ENCODE measurements at regions not wholly inside any gene's neighbourhood (a gene's known extent, or its start where the extent isn't known, plus 50 kb on each side); places are given as distances from the start of the nearest gene placed in this dataset.

DNA sequence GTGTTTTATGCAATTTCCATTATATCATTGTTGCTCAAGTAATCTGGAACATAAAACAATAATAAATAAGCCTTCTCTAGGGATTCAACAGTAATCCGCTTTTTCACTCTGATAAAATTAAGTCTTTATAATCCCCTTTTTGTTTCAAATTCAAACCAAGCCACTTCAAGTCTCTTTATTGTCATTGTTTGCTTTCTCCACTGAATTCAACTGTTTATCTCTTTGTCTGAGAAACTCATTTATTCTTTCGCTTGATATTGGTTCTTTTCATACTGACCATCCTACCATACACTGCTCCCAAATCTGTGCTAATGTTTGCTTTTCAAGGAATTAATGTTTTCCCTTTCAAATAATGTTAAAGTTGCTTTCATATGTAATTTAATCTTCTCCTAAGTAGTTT is 550.4 kb upstream of the PCDH15 start:
- CTCF ChIA-PET (ENCODE audit: partially characterized antibody): no interaction called here
- Mint-ChIP-seq H3K9me3 (peaks cover 2 to 18% (median 7%) of the 10 kb centered on the region in 8 donors), H3K27ac (no peak overlapping the region), H3K27me3 (no peaks in the 10 kb centered on the region), H3K36me3 (no peaks in the 10 kb centered on the region), H3K4me3 (no peak overlapping the region), H3K4me1 (no peaks in the 10 kb centered on the region)
- POLR2A ChIA-PET (ENCODE audit: partially characterized antibody): no interaction called here
- no peaks in the 10 kb centered on the region for H3K9me3 ChIP-seq (ENCODE audit: control insufficient read depth in 1 of 2, low read length in 2 of 2)
- H3K36me3 ChIP-seq (ENCODE audit: insufficient read depth, low read length): no peaks in the 10 kb centered on the region
- H3K27ac ChIP-seq (ENCODE audit: low read depth, low read length): no peak overlapping the region
- no peaks in the 10 kb centered on the region for H3K27me3 ChIP-seq (ENCODE audit: insufficient read depth, low read length)
- H3K4me1 ChIP-seq (ENCODE audit: insufficient read depth, low read length): no peaks in the 10 kb centered on the region
- H3K4me3 ChIP-seq (ENCODE audit: low read length in 2 of 2): no peak overlapping the region
- DNase-seq: no peak
- intact Hi-C loops (cut with micrococcal nuclease): no loop called here

DNA sequence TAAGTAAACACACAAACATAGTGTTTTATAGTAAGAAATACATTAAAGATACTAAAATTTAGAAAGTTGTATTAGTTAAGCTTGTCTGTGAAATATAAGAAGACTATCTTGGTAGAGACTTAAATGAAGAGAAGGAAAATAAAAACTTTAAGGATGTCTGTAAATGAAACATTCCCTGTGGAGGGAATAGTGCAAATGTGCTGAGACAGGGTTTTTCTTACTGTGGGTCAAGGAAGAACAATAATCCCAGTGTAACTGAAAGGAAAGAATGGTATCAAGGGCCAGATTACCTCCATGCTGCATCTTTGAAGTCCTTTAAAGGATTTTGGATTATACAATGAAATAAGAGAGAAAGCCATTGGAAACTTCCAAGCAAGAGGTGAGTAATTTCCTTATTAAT is 547.5 kb upstream of the PCDH15 start:
- POLR2A ChIA-PET (ENCODE audit: partially characterized antibody): no interaction called here

DNA sequence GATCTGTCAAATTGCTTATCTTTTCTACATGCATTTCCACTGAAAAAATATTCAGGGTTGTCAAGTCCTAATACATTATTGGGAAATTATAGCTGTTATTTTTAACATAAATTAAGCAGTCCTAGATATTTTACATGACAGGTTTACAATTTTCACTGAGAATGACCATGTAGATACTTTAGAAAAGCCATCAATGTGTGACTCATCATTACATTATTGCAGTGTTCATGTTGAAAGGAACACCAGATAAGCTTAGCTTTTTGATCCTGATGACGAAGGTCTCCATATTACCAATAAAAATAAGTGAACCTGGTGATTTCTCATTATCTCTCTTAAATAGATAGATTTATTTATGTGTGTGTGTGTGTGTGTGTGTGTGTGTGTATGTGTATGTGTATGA is 529.5 kb upstream of the PCDH15 start:
- no peaks in the 10 kb centered on the region for H3K27me3 Mint-ChIP-seq
- no peak overlapping the region for H3K4me3 ChIP-seq (ENCODE audit: low read length in 2 of 2)
- no peak overlapping the region for H3K27ac Mint-ChIP-seq
- H3K9me3 ChIP-seq (ENCODE audit: control insufficient read depth in 1 of 2, low read length in 2 of 2): no peaks in the 10 kb centered on the region
- H3K36me3 Mint-ChIP-seq: no peaks in the 10 kb centered on the region
- H3K9me3 Mint-ChIP-seq: peaks cover 0 to 15% (median 7%) of the 10 kb centered on the region in 8 donors
- no peaks in the 10 kb centered on the region for H3K4me1 ChIP-seq (ENCODE audit: insufficient read depth, low read length)
- no peak overlapping the region for H3K27ac ChIP-seq (ENCODE audit: low read depth, low read length)
- intact Hi-C loops (cut with micrococcal nuclease): no loop called here
- H3K36me3 ChIP-seq (ENCODE audit: insufficient read depth, low read length): no peaks in the 10 kb centered on the region
- no peaks in the 10 kb centered on the region for H3K27me3 ChIP-seq (ENCODE audit: insufficient read depth, low read length)
- CTCF ChIA-PET (ENCODE audit: partially characterized antibody): no interaction called here
- H3K4me1 Mint-ChIP-seq: no peaks in the 10 kb centered on the region
- H3K4me3 Mint-ChIP-seq: no peak overlapping the region
- no peak for DNase-seq
- POLR2A ChIA-PET (ENCODE audit: partially characterized antibody): interaction anchor here (0.6 kb wide), 1 partner anchor 230 kb away, joined by 3 read pairs; no protein-coding TSS in a partner anchor

More for the DNA sequence above, 547.5 kb upstream of the PCDH15 start:
- no peak for DNase-seq
- Histone ChIP-seq H3K4me3 (ENCODE audit: low read length in 2 of 2) (no peak overlapping the region), H3K36me3 (ENCODE audit: insufficient read depth, low read length) (no peaks in the 10 kb centered on the region), H3K27ac (ENCODE audit: low read depth, low read length) (no peak overlapping the region), H3K4me1 (ENCODE audit: insufficient read depth, low read length) (no peaks in the 10 kb centered on the region), H3K27me3 (ENCODE audit: insufficient read depth, low read length) (no peaks in the 10 kb centered on the region), H3K9me3 (ENCODE audit: control insufficient read depth in 1 of 2, low read length in 2 of 2) (no peaks in the 10 kb centered on the region)
- no peak overlapping the region for H3K4me3 Mint-ChIP-seq
- H3K27me3 Mint-ChIP-seq: no peaks in the 10 kb centered on the region
- H3K27ac Mint-ChIP-seq: no peak overlapping the region
- H3K4me1 Mint-ChIP-seq: no peaks in the 10 kb centered on the region
- CTCF ChIA-PET (ENCODE audit: partially characterized antibody): no interaction called here
- H3K9me3 Mint-ChIP-seq: peaks cover 0 to 15% (median 4%) of the 10 kb centered on the region in 8 donors
- H3K36me3 Mint-ChIP-seq: no peaks in the 10 kb centered on the region
- intact Hi-C loops (cut with micrococcal nuclease): no loop called here

DNA sequence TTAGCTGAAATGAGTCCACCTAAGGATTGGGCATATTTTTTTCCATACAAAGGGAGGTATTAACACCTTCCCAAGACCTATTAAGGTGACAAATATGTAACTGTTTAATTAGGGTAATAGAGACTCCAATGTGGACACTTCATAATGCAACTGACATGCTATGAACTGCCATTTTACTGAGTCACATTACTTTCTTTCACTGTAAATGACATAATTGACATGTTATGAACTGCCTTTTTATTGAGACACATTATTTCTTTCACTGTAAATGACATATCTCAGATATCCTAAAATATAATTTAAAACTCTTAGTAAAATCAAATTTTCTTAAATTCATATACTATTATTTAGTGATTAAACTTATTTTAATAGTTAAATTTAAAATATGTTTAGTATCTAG is 528.8 kb upstream of the PCDH15 start:
- Mint-ChIP-seq H3K36me3 (no peaks in the 10 kb centered on the region), H3K9me3 (peaks cover 0 to 11% (median 3%) of the 10 kb centered on the region in 8 donors), H3K4me1 (no peaks in the 10 kb centered on the region), H3K4me3 (no peak overlapping the region), H3K27ac (no peak overlapping the region), H3K27me3 (no peaks in the 10 kb centered on the region)
- intact Hi-C loops (cut with micrococcal nuclease): no loop called here
- ChIA-PET POLR2A (ENCODE audit: partially characterized antibody) (no interaction called here), CTCF (ENCODE audit: partially characterized antibody) (no interaction called here)
- Histone ChIP-seq H3K27ac (ENCODE audit: low read depth, low read length) (no peak overlapping the region), H3K4me1 (ENCODE audit: insufficient read depth, low read length) (no peaks in the 10 kb centered on the region), H3K27me3 (ENCODE audit: insufficient read depth, low read length) (no peaks in the 10 kb centered on the region), H3K9me3 (ENCODE audit: control insufficient read depth in 1 of 2, low read length in 2 of 2) (no peaks in the 10 kb centered on the region), H3K4me3 (ENCODE audit: low read length in 2 of 2) (no peak overlapping the region), H3K36me3 (ENCODE audit: insufficient read depth, low read length) (no peaks in the 10 kb centered on the region)
- DNase-seq: no peak

DNA sequence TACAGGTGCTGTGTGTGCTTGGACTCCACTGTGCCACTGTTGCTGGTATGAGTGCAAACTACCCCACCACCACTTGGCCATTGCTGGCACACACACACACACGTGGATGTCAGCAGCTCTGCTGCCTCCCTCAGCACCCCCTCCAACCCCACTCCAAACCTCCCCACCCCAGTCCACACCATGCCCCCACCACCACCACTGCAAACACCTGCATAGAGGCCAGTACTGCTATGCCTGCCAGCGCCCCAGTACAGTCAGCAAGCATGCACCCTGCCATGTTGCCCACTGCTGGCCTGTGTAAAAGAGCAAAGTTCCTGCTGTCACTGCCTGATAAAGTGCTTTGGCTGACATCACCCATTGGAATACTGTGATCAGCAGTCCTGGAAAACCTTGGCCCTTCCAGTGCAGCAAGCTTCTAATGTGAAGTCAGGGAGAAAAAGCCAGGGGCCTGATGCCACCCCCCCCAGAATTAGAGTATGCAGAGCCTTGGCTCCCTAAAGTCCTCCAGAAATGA is 519.2 kb upstream of the PCDH15 start:
- intact Hi-C loops (cut with micrococcal nuclease): no loop called here
- Histone ChIP-seq H3K9me3 (ENCODE audit: control insufficient read depth in 1 of 2, low read length in 2 of 2) (no peaks in the 10 kb centered on the region), H3K4me3 (ENCODE audit: low read length in 2 of 2) (no peak overlapping the region), H3K27ac (ENCODE audit: low read depth, low read length) (no peak overlapping the region), H3K4me1 (ENCODE audit: insufficient read depth, low read length) (no peaks in the 10 kb centered on the region), H3K36me3 (ENCODE audit: insufficient read depth, low read length) (no peaks in the 10 kb centered on the region), H3K27me3 (ENCODE audit: insufficient read depth, low read length) (no peaks in the 10 kb centered on the region)
- Mint-ChIP-seq H3K36me3 (no peaks in the 10 kb centered on the region), H3K4me1 (no peaks in the 10 kb centered on the region), H3K27ac (no peak overlapping the region), H3K27me3 (no peaks in the 10 kb centered on the region), H3K4me3 (no peak overlapping the region), H3K9me3 (peaks cover 5 to 37% (median 21%) of the 10 kb centered on the region in 8 donors)
- peak in 1 of 5 donors; percentile 26 for DNase-seq
- ChIA-PET POLR2A (ENCODE audit: partially characterized antibody) (no interaction called here), CTCF (ENCODE audit: partially characterized antibody) (no interaction called here)

DNA sequence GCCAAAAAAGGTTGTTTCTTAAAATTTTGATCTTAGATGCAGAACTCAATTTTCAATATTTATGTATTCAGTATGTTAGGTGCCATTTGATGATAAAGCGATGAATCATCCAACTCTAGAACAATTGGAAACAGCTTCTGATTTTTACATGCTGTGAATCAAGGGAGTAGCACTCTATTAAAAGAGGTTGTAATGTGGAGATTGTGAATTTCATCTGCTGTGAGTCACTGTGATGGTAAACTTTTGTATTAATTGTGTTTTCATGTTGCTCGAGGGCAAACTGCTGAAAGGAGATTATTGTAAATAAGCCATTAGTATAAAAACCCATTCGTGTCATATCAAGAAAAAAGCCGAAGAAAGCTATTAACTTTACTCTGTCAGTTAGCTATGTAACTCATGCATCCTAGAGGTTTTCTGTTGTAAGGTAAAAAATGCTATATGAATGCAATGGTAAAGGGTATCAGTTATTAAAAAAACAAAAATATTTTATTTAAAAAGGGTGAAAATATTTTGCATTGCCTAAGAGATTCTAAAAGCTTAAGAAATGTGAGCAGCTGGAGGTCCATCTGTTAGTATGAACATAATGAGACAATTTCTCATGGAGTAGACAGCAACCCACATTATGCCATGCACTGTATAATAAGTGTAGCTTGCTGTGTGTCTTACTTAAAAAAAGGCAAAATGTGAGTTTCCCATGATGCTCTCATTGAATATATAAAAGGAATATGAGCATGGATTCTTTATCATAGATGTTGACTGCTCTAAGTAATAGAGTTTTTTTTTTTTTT is 511.0 kb upstream of the PCDH15 start:
- Histone ChIP-seq H3K4me3 (ENCODE audit: low read length in 2 of 2) (no peak overlapping the region), H3K36me3 (ENCODE audit: insufficient read depth, low read length) (no peaks in the 10 kb centered on the region), H3K9me3 (ENCODE audit: control insufficient read depth in 1 of 2, low read length in 2 of 2) (no peaks in the 10 kb centered on the region), H3K4me1 (ENCODE audit: insufficient read depth, low read length) (no peaks in the 10 kb centered on the region), H3K27me3 (ENCODE audit: insufficient read depth, low read length) (no peaks in the 10 kb centered on the region), H3K27ac (ENCODE audit: low read depth, low read length) (no peak overlapping the region)
- Mint-ChIP-seq H3K9me3 (peaks cover 0 to 10% (median 4%) of the 10 kb centered on the region in 8 donors), H3K27me3 (no peaks in the 10 kb centered on the region), H3K27ac (no peak overlapping the region), H3K36me3 (no peaks in the 10 kb centered on the region), H3K4me1 (no peaks in the 10 kb centered on the region), H3K4me3 (no peak overlapping the region)
- no peak for DNase-seq
- intact Hi-C loops (cut with micrococcal nuclease): no loop called here
- POLR2A ChIA-PET (ENCODE audit: partially characterized antibody): no interaction called here
- CTCF ChIA-PET (ENCODE audit: partially characterized antibody): no interaction called here

DNA sequence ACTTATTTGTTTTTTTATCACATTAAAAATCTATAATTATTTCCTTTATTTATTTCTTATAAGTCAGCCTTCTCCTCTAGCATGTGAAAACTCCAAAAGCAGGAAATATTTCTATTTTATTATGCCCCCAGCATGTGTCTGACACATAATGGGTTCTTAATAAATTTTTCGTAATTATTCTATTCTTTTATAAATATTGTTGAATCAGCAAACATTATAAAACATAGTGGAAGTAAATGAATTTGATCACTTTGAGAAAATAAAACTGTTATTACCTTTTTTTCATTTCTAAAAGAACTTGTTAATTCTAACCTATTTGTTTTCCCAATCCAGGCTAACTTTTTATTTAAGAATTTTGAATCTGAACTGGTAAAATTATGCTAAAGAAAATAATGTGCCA is 509.1 kb upstream of the PCDH15 start:
- Histone ChIP-seq H3K27ac (ENCODE audit: low read depth, low read length) (no peak overlapping the region), H3K4me1 (ENCODE audit: insufficient read depth, low read length) (no peaks in the 10 kb centered on the region), H3K4me3 (ENCODE audit: low read length in 2 of 2) (no peak overlapping the region), H3K36me3 (ENCODE audit: insufficient read depth, low read length) (no peaks in the 10 kb centered on the region), H3K9me3 (ENCODE audit: control insufficient read depth in 1 of 2, low read length in 2 of 2) (no peaks in the 10 kb centered on the region), H3K27me3 (ENCODE audit: insufficient read depth, low read length) (no peaks in the 10 kb centered on the region)
- H3K9me3 Mint-ChIP-seq: peaks cover 3 to 9% (median 5%) of the 10 kb centered on the region in 8 donors
- no peak for DNase-seq
- H3K27me3 Mint-ChIP-seq: no peaks in the 10 kb centered on the region
- POLR2A ChIA-PET (ENCODE audit: partially characterized antibody): no interaction called here
- intact Hi-C loops (cut with micrococcal nuclease): no loop called here
- CTCF ChIA-PET (ENCODE audit: partially characterized antibody): no interaction called here
- no peak overlapping the region for H3K27ac Mint-ChIP-seq
- no peaks in the 10 kb centered on the region for H3K36me3 Mint-ChIP-seq
- H3K4me1 Mint-ChIP-seq: no peaks in the 10 kb centered on the region
- no peak overlapping the region for H3K4me3 Mint-ChIP-seq
